NCI-H748 treated with DMSO at 0.1 percent for 48 hours (cell line): ENCODE measurements at regions not wholly inside any gene's neighbourhood (a gene's known extent, or its start where the extent isn't known, plus 50 kb on each side); places are given as distances from the start of the nearest gene placed in this dataset.
A peak's percentile ranks its signal among the peaks of the same experiment; 100 is the strongest.
"Not testable (repeated sequence)": the region's sequence is repeated elsewhere in the genome, so short reads cannot be mapped to it uniquely, and the experiment has no call there.

Source experiments
- DNase-seq: peaks from one replicate; lab custom pipeline; 2025; lab: John Stamatoyannopoulos, UW

DNA sequence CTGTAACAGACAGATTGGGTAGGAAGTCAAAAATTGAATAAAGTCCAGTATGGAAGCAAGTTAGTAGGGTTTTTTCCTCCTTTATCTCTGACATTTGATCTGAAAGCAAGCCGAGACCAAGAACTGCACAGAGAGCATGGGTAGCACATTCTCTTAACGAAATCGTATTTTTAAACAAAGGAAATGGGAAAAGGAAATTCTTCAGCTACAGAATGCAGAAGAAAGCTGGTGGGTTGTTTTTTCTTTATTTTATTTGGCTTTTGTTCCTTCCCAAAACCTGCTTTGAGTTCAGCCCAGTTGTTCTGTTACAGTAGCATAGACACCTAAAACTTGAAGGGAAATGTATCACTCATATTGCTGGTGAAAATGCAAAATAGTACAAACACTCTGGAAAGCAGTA is 397.0 kb downstream of the GBE1 start:
- DNase-seq, result no peak

DNA sequence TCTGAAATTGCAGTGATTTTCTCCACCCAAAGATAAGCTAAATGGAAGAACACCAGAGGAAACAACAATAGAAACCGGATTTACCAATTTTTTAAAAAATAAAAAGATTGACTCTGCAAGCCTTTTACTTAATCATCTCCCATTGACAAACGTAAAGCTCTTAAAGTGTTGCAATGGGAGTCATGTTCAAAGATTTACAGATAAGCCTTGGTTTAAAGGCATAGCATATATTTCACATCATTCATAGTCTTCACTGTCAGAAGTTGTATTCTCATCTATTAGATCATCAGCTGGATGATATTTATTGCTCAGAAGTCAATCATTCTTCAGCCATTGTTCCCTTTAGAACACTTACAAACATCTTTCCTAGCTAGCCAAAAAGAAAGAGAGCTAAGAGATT is 397.6 kb downstream of the GBE1 start:
- no peak for DNase-seq

DNA sequence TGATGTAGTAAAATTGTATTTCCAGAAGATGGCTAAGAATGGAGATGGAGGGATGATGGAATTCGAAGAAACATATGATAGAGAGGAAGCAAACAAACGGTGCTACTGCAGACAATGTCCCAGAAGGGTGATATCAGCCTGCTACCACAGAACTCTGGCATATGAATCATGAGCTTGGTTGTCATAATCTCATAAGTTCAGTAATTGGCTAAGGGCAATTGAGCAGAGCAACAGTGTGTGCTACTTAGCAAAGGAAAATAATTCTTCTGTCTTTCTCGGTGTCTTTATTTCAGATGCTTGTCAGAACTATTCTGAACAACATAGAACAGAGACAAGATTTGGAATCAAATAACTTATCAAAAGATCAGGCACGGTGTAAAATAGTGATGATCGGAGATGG is 407.3 kb downstream of the GBE1 start:
- no peak for DNase-seq

DNA sequence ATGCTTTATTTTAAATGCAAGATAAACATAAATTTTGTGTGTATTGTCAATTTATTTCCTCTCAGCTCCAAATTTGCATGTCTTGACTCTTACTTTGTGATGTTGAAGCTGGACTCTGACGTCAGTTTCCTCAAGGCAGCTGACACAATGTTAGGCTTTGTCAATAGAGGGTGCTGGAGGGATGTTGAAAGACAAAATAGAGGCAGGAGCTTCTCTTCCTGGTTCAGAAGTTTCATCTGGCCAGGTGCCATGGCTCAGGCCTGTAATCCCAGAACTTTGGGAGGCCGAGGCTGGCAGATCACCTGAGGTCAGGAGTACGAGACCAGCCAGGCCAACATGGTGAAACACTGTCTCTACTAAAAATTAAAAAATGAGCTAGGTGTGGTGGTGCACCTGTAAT is 408.6 kb downstream of the GBE1 start:
- DNase-seq, result peak; percentile 2

DNA sequence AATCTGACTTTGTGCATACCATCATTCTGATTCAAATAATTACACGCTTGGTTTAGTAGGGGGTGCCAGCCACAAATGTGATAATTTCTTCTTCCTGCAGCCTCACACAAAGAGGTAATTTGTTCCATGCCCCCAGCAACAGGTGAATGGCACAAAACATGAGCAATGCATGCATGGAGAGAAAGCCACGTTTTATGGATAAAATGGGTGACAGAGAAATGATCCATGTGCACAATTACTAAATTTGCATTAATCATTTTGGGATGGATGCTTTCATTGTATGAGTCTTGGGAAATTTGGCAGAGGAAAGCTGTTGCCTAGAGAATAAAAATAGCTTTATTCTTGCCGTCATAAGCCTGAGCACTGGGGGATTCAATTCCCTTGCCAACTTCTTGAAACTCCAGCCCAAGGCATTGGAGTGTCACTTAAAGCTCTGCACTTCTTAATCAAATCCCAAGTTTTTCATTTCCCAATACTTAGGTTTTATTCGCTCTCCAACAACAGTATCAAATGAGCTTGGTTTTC is 411.6 kb downstream of the GBE1 start:
- no peak for DNase-seq

DNA sequence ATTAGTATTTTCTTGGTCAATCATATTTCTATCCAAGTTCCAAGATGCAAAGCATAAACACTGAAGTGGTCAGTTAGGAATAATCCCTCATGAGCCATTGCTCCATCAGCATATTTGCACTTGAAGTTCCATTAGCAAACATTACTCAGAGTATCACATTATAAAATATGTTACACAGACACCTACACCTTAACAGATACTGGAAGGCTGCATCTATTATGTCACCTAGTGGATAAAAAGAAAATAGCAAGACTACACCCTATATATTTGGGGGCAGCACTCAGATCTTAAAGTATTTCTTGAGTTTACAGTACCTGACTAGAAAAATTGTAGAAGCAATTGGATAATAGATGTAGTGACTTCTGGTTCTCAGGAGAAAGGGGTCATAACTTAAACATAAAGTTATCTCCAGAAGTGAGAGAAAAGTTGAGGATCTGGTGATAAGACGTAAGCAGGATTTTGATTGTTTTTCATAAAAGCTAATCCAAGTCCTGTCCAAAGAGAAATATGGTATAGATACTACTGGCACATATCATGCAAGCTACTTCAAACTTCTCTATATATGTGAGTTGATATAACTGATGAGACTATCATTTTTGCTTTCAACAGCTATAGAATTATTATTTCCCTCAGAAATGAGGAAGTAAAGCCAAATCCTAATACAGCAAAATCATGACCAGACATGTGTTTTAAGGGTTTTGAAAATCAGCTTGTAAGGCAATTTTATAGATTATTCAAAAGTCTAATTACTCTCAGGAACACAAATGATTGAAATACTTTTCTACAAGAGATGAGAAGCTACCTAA is 422.2 kb downstream of the GBE1 start:
- DNase-seq, result peak; percentile 14

DNA sequence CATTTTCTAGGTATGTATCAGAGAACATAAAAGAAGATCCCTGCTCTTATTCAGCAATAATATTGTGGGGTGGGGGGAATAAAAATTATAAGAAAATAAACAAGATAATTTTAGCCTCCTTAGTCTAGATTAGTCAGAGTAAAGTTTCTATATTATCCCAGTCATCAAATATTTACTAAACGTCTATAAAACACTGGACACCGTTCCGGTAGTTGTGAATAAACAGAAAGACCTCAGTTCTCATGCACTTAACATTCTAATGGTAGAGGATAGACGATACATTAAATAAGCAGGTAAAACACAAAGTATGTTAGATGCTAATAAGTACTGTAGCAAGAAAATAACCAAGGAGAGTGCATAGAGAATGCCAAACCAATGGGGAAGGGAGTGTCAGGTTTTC is 425.0 kb downstream of the GBE1 start:
- no peak for DNase-seq

DNA sequence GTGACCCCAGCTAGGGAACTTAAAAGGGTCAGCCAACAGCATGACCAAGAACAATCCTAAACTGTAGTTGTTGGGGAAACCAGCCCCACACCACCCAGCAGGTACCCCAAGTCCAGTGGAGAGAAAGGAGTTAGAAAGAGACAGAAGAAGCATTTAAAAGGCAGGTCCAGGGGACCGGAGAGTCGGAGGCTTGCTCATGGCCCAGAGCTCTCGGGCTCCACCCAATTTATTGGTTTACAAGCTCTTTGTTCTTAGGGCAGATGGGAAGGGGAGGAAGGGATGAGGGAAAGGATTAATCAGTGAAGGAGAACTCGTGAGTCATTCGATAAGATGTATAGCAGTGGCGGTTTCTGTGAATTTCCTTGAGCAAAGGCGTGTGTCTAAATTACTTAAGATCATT is 431.6 kb downstream of the GBE1 start:
- DNase-seq, result not testable (repeated sequence)

DNA sequence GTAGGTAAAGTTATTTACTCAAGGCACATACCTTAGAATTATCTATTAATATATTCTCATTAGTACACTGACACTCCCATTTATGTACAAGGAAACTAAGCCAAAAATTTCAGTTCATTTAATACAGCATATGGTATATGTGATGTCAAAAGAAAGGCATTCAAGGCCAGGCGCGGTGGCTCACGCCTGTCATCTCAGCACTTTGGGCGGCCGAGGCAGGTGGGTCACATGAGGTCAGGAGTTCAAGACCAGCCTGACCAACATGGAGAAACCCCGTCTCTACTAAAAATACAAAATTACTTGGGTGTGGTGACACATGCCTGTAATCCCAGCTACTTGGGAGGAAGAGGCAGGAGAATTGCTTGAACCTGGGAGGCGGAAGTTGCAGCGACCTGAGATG is 435.2 kb downstream of the GBE1 start:
- no peak for DNase-seq

DNA sequence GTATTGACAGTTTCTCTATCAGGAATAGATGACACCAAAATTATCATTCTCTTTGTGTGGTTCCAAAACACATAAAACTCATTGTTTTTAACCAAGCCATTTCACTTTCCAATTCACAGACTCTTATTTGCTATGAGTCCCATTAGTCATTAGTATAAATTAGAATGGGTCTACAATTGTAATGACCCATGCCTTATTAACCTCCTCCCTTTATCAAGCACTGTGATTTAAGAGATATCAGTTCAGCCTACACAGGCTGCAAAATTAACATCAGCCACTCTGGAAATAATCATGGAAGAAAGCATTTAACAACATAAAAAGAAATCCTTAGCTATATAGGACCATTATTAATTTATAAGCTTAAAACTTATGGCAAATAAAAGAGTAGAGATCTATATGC is 440.6 kb downstream of the GBE1 start:
- DNase-seq, result no peak

DNA sequence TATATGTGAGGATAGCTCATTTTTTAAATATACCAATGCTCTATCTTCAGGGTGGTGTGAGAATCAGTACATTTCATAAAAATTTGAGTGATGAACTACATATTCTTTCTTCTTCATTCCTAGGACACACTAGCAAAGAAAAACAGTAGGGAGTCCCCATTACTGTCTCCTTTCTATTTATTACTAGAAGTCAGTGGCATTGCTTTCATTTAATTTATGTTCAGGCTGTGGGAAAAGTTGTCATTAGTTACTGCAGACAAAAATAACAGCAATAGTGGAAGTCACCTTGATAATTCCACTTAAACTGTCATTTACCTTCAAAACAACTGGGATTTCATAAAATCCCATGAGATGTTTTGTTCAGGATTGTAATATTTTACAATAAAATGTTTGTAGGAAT is 446.4 kb downstream of the GBE1 start:
- no peak for DNase-seq

DNA sequence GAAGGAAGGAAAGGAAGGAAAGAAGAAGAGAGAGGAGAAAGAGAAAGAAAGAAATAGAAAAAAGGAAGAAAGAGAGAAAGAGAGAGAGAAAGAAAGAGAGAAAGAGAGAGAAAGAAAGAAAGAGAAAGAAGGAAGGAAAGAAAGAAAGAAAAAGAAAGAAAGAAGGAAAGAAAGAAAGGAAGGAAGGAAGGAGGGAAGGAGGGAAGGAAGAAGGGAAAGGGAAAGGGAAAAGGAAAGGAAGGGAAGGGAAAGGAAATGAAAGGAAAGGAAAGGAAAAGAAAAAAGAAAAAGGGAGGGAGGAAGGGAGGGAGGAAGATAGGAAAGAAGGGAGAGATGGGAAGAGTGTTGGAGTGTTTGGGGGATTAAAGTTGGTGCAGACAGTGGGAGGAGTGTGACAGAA is 450.1 kb downstream of the GBE1 start:
- DNase-seq, result no peak

DNA sequence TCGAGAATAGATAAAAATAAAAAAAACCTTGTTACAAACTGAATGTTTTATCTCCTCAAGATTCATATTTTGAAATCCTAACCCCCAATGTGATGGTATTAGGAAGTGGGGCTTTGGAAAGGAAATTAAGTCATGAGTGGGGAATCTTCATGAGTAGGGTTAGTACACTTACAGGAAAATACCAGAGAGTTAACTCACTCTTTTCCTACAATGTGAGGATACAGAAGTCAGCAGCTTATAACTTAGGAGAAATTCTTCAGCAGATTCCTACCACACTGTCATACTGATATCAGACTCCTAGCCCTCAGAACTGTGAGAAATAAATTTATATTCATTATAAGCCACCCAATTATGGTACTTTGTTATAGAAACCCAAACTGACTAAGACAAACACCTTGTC is 453.1 kb downstream of the GBE1 start:
- no peak for DNase-seq

DNA sequence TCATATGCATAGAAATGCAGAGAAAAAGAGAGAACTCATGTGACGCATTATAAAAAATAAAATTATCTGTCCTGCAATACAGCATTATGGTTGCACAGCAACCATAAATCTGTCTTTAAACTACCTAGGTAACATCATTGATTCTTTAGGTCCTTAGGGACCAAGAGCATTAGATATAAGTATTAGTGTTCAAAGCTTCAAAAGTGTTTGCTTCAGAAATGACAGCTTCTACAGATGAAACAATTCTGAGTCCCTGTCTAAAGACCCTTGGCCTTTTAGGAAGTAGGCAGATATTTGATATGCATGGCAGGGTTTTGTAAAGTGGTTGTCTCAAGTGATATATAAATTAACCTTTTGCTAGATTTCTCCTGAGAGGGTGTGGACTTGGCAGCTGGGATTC is 454.2 kb downstream of the GBE1 start:
- no peak for DNase-seq

DNA sequence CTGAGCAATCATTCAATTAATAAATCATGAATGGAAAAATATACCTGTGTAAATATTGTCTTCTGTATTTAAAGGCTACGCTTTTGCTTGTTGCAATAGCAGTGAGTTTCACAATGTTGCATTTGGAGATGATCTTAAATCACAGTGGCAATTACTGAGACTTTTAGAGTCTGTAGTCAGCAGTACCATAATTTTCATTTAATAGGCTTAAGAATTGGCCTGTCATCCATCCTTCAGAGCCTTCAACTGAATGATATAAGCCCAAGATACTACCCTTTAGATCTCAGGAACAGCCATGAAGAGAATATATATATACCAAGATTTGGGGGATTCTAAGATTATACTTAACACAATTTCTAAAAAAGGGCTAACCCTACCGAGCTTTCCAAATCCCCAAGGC is 458.1 kb downstream of the GBE1 start:
- no peak for DNase-seq

DNA sequence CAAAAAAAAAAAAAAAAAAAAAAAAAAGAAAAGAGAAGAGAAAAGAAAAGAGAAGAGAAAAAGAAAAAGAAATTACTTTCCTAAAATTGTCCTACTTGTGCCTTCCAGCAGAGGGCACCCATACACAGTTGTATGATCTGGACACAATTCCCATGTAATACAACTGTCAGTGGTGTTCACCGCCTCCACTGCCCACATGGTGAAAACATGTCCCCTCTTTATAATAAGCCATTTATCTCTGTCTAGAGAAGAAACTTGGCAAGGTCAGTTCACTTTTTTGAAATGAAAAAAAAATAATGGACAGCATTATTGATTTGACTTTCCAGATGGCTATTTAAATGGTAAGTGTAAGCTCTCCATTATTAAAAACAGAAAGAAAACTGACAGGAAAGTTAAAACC is 459.4 kb downstream of the GBE1 start:
- DNase-seq, result peak; percentile 16

DNA sequence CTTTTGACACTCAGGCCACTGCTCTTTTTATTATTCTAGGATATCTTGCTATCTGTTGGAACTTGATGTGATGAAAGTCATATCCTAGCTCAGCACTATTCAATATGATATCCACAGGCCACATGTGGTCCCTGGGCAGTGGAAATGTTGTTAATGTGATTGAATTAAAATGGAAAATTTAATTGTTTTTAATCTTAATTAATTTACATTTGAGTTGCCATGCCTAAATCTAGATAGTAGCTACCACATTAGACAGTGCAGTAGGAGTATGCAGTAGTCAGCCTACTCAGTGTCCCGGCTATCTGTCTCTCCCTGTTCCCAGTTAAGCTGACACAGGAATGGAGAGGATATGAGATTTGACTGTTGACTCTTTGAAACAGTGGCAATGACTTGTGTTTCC is 460.2 kb downstream of the GBE1 start:
- no peak for DNase-seq

DNA sequence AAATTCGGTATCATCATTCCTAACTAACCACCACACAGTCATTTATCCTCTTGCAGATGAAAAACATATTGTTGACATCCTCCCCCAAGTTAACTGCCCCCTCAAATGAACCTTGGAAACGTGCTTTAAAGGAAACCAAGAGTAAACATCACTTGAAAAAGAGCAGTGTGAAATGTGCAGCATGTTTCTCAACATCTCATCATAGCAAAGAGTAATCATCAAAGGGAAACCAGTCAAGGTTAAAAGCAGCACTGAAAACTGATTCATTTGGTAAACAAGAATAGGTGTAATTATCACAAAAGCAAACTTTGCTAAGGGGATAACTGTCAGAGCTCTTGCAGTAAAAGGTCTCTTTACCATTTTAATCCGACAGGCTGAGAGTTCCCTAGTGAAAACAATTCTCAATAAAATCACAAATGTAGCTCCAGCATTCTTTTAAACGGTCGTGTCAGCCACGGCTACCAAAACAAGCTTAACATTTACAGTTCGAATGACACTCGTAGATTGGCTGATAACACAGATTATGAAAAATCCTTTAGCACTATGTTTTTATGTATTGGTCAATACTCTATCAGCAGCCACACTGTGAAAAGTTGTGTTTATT is 461.0 kb downstream of the GBE1 start:
- DNase-seq, result peak; percentile 76

DNA sequence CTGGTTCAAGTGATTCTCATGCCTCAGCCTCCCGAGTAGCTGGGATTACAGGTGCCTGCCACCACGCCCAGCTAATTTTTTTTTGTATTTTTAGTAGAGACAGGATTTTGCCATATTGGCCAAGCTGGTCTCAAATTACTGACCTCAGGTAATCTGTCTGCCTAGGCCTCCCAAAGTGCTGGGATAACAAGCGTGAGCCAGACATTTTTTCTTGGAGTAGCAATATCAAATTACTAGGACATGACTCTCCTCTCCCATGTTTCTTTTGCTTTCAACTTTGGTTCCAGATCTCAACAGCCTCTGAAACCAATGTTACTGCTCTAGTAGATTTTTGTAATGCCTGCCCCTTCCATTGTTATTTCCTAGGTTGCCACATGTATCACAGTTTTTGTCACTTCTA is 462.0 kb downstream of the GBE1 start:
- DNase-seq, result no peak

DNA sequence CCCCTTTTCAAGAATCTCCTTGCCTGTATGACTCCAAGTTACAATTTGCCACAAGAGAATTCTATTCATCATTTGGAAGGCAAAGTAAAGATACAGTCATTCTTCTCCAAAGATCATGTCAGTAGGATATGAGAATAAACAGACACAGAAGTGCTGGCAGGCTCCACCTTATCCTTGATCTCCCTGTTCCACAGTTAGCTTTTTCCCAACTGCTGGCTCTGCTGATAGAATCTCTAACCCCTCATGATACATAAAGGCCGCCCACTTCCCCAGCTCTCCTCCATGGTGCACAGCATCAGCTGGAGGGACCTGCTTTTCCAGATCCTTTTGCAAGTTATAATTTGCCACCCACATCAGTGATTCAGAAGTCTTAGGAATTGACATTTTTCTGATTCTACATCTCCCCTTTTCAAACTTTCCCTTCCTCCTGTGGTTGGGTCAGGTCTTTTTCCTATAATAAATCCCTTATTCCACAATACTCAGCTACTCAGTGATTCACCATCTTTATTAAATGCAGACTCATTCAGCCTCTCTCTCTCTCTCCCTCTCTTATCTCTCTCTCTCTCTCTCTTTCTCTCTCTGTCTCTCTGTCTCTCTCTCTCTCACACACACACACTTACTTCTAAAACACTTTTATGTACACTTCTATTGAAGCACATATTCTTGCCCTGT is 465.4 kb downstream of the GBE1 start:
- no peak for DNase-seq

DNA sequence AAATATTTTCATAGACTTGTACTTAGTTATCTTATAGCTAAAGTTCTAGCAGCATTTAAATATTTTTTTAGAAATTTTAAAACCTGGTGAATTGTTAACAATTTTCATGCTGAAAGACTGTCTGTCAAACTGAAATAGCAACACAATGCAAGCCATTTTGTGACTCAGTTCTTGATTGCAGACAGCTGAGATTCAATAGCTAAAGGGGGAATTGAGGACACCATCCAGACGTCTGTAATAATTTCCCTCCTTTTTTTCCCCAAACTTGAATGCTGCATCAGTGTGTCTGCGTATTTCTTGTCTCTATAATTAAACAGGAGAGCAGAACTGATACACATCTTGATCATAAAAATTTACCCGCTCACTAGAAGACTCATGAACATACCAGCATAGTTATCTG is 468.3 kb downstream of the GBE1 start:
- no peak for DNase-seq

DNA sequence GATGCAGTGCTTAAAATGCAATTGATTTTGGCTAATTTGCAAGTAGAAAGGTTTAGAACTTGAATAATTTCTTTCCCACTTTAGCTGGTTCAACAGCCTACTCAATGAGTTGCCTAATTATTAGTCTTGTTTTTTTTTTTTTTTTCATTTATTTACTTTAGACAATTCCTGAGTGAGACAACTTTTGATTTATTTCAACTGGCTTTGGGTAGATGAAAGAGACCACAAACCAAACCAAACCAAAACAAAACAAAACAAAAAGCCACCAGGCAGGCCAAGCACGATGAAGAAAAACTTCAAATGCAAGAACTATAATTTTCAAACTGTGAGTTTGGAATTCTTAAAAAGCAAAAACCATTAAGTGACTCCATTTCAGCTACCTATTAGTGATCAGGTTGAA is 469.9 kb downstream of the GBE1 start:
- DNase-seq, result no peak

DNA sequence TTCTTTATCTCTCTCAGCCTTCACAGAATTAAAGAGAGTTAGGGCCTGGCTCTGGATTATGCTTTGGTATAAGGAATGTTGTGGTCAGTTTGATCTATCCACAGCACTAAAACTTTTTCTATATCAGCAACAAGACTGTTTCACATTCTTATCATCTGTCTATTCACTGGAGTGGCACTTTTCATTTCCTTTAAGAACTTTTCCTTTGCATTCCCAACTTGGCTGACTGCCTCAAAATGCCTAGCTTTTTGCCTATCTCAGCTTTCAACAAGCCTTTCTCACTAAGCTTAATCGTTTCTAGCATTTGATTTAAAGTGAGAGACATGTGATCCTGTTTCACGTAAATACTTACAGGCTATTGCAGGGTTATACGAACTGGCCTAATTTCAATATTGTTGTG is 471.8 kb downstream of the GBE1 start:
- no peak for DNase-seq
